Mucosa of descending colon (tissue), 3 donors: ENCODE measurements at regions not wholly inside any gene's neighbourhood (a gene's known extent, or its start where the extent isn't known, plus 50 kb on each side); places are given as distances from the start of the nearest gene placed in this dataset.

Experiments used
- ATAC-seq: fragments of 200-7000 bp; cut with Tn5 transposase; one replicate; pipeline ENCODE4 v1.9.1; 2020; ENCODE audit warnings: mild to moderate bottlenecking, moderate library complexity
- DNase-seq, 3 donors: peaks; one replicate each; pipeline ENCODE4 v3.0.0-alpha.2; 2020
- H3K36me3 ChIP-seq: fragments of 200-600 bp; one replicate; pipeline ENCODE4 v1.8.0; 2021; ENCODE audit warnings: low read depth, mild to moderate bottlenecking
- H3K4me1 ChIP-seq: fragments of 200-600 bp; one replicate; pipeline ENCODE4 v1.8.0; 2021; ENCODE audit warnings: low read depth, mild to moderate bottlenecking
- H3K4me3 ChIP-seq: fragments of 200-600 bp; one replicate; pipeline ENCODE4 v1.8.0; 2021; ENCODE audit warnings: mild to moderate bottlenecking
- H3K9me3 ChIP-seq: fragments of 200-600 bp; one replicate; pipeline ENCODE4 v1.8.0; 2021; ENCODE audit warnings: mild to moderate bottlenecking
- CTCF ChIP-seq: fragments of 200-600 bp; IDR thresholded peaks from one replicate; pipeline ENCODE4 v1.8.0; 2022; ENCODE audit warnings: antibody characterized with exemption, mild to moderate bottlenecking
- intact Hi-C, 2 donors: fragments of 100-400 bp; cut with DNase I in 1 of 2; cut with micrococcal nuclease in 1 of 2; formaldehyde crosslinking; loops; one replicate each; pipeline versions ENCODE4 v1.11.0 to v1.11.1; 2022; cut with DNase I, micrococcal nuclease
- donor health status: DM: no; HTN: no; CAD: no; lungs with moderate emphysema.
- donor health status: DM: no; HTN: no; CAD: no.
- donor health status: DM: no; HTN: yes; CAD: no.

DNA sequence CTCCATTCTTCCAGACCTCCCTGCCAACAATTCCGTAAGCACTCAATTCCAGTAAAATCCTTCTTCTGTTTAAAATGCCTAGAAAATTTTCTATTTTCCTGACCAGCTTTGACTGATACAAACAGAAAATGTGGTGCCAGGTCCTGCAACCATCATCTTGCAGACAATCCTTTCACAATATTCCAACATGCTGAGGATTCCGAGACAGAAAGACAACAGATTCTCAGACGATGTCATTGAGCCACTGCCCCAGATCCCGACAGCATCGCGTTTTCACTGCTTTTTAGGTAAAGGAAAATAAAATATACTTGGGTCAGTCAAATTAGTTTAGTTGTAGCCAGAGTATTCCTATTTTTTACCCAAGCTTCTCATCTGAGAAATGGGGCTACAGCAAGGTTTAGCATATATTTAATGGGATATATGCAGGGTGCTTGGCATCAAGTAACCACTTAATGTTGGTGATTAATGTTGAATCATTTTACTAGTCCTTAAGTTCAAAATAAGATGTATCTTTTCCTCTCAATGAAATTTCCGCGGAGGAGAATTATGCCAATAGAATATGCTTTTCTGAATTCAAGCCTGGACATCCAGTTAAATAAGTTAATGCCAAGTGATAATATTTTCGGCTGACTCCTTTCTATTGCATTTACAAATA lies 866.6 kb downstream of the SLC4A3 start:
- no peaks in the 10 kb centered on the region for H3K4me1 ChIP-seq
- intact Hi-C loops, result no loop called here
- H3K36me3 ChIP-seq, result no peaks in the 10 kb centered on the region
- ATAC-seq (no peak), DNase-seq (no peak)
- no peak overlapping the region for H3K4me3 ChIP-seq
- no peak for TF ChIP-seq CTCF
- H3K9me3 ChIP-seq, result no peaks in the 10 kb centered on the region

DNA sequence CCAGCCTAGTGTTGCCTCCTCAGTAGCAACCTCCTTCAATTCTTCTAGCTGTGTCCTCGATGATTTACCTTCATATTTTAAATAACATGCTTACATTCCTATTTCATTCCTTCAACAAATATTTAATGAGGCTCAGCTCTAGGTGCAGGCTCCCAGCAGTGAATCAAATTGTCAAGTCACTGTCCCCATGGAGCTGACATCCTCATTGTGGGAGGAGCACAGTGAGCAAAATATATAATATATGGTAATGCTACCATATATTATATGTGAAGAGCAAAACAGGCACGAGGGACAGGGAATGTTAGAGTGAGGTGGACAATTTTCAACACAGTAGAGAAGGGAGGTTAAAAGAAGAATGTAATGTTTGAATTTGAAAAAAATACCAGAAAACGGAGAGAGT lies 869.1 kb downstream of the SLC4A3 start:
- no peaks in the 10 kb centered on the region for H3K9me3 ChIP-seq
- ATAC-seq, result no peak

GRCh38 chr2:220499225-220499624 lies 871.8 kb downstream of the SLC4A3 start:
- DNase-seq (no peak), ATAC-seq (no peak)
- intact Hi-C loops, result no loop called here
- no peak for TF ChIP-seq CTCF
- no peaks in the 10 kb centered on the region for H3K36me3 ChIP-seq
- H3K4me1 ChIP-seq, result no peaks in the 10 kb centered on the region
- no peaks in the 10 kb centered on the region for H3K9me3 ChIP-seq
- no peak overlapping the region for H3K4me3 ChIP-seq

More for the DNA sequence above, 869.1 kb downstream of the SLC4A3 start:
- H3K4me1 ChIP-seq, result no peaks in the 10 kb centered on the region
- no peak overlapping the region for H3K4me3 ChIP-seq
- TF ChIP-seq CTCF, result no peak
- DNase-seq, result no peak
- intact Hi-C loops, result no loop called here
- H3K36me3 ChIP-seq, result no peaks in the 10 kb centered on the region

DNA sequence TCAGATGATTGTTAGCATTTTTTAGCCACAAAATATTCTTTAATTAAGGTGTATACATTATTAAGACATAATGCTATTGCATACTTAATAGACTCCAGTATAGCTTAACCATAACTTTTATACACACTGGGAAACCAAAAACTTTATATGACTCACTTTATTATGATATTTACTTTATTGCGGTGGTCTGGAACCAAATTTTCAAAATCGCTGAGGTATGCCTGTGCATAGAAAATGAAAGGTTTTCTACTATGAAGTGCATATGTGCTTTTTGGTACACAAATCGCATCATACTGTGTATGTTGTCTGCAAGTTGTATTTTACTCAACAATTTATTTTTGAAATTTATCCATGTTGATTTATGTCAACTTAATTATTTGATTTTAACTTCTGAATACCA lies 875.1 kb downstream of the SLC4A3 start:
- no peak for DNase-seq
- no peak overlapping the region for H3K4me3 ChIP-seq
- intact Hi-C loops, result no loop called here
- no peaks in the 10 kb centered on the region for H3K9me3 ChIP-seq
- H3K4me1 ChIP-seq, result no peaks in the 10 kb centered on the region
- TF ChIP-seq CTCF, result no peak
- no peak for ATAC-seq
- H3K36me3 ChIP-seq, result no peaks in the 10 kb centered on the region

GRCh38 chr2:220503431-220503830 lies 876.0 kb downstream of the SLC4A3 start:
- no peak for TF ChIP-seq CTCF
- DNase-seq, result no peak
- no peaks in the 10 kb centered on the region for H3K36me3 ChIP-seq
- ATAC-seq, result no peak
- H3K4me3 ChIP-seq, result no peak overlapping the region
- no peaks in the 10 kb centered on the region for H3K4me1 ChIP-seq
- H3K9me3 ChIP-seq, result no peaks in the 10 kb centered on the region
- intact Hi-C loops, result no loop called here

DNA sequence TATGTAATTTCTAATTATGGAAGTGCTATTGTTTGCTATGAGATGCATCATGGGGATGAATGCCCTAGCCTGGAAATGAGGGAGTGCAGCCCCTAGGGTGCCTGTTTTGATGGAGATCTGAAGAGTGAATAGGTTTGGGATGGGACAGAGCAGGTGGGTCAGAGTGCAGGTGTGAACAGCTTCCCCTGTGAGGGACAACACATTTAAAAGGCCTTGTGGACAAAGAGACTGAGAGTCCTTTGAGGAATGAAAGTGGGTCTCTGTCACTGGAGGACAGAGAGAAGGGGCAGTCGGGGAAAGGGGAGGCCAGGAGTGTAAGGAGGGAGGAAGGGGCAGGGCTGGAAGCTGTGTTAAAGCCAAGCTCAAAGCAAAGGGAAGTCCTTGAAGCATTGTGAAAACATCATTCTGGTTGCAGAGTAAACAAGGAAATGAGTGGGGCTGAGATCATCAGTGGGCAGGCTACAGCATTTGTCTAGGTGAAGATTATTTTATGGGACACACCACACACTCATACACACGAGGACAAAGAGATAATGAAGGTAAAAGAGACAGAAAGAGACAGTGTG lies 877.6 kb downstream of the SLC4A3 start:
- no peaks in the 10 kb centered on the region for H3K9me3 ChIP-seq
- H3K4me1 ChIP-seq, result no peaks in the 10 kb centered on the region
- H3K4me3 ChIP-seq, result no peak overlapping the region
- no peak for TF ChIP-seq CTCF
- ATAC-seq, result peak; percentile 84
- peak in 2 of 3 donors; percentile 16 to 34 for DNase-seq
- intact Hi-C loops, result no loop called here
- H3K36me3 ChIP-seq, result no peaks in the 10 kb centered on the region
